GM19395 (cell line): ENCODE measurements at regions not wholly inside any gene's neighbourhood (a gene's known extent, or its start where the extent isn't known, plus 50 kb on each side); places are given as distances from the start of the nearest gene placed in this dataset.
"Not testable (repeated sequence)": the region's sequence is repeated elsewhere in the genome, so short reads cannot be mapped to it uniquely, and the experiment has no call there.

Experiments
- ATAC-seq: cut with Tn5 transposase; IDR thresholded peaks from one replicate; pipeline ENCODE4 v1.9.1; 2021; ENCODE audit warnings: mild to moderate bottlenecking, moderate library complexity; ENCODE audit not compliant: unreplicated experiment

GRCh38 chr11:105432241-105432995 lies 177.5 kb upstream of the GRIA4 start:
- ATAC-seq, result no peak

- no peak for ATAC-seq
These were observed 180.6 kb upstream of the GRIA4 start for GRCh38 chr11:105429096-105429910.

GRCh38 chr11:105407101-105407500 lies 202.8 kb upstream of the GRIA4 start:
- ATAC-seq, result no peak

GRCh38 chr11:105401269-105401809 lies 208.5 kb upstream of the GRIA4 start:
- ATAC-seq, result no peak

- ATAC-seq, result no peak
These were observed 210.4 kb upstream of the GRIA4 start for GRCh38 chr11:105399511-105399910.

- ATAC-seq, result no peak
These were observed 211.2 kb upstream of the GRIA4 start for GRCh38 chr11:105398636-105399035.

GRCh38 chr11:105393326-105393725 lies 216.5 kb upstream of the GRIA4 start:
- ATAC-seq, result no peak

GRCh38 chr11:105392556-105392955 lies 217.3 kb upstream of the GRIA4 start:
- ATAC-seq, result no peak

GRCh38 chr11:105389952-105390351 lies 219.9 kb upstream of the GRIA4 start:
- no peak for ATAC-seq

- no peak for ATAC-seq
These were observed 221.9 kb upstream of the GRIA4 start for GRCh38 chr11:105388006-105388405.

GRCh38 chr11:105381941-105382340 lies 227.9 kb upstream of the GRIA4 start:
- ATAC-seq, result no peak

GRCh38 chr11:105377870-105378269 lies 232.0 kb upstream of the GRIA4 start:
- no peak for ATAC-seq

GRCh38 chr11:105372206-105372605 lies 232.6 kb upstream of the CARD18 start:
- no peak for ATAC-seq

GRCh38 chr11:105371311-105371710 lies 231.7 kb upstream of the CARD18 start:
- no peak for ATAC-seq

- no peak for ATAC-seq
These were observed 229.1 kb upstream of the CARD18 start for GRCh38 chr11:105368711-105369110.

GRCh38 chr11:105367129-105367528 lies 227.6 kb upstream of the CARD18 start:
- no peak for ATAC-seq

GRCh38 chr11:105361651-105362050 lies 222.1 kb upstream of the CARD18 start:
- no peak for ATAC-seq

- ATAC-seq, result no peak
These were observed 218.2 kb upstream of the CARD18 start for GRCh38 chr11:105357764-105358163.

GRCh38 chr11:105357146-105357545 lies 217.6 kb upstream of the CARD18 start:
- ATAC-seq, result no peak

GRCh38 chr11:105349867-105350266 lies 210.3 kb upstream of the CARD18 start:
- not testable (repeated sequence) for ATAC-seq

- no peak for ATAC-seq
These were observed 205.4 kb upstream of the CARD18 start for GRCh38 chr11:105344938-105345337.
